PFSK-1 (cell line): ENCODE measurements at regions not wholly inside any gene's neighbourhood (a gene's known extent, or its start where the extent isn't known, plus 50 kb on each side); places are given as distances from the start of the nearest gene placed in this dataset.

Source experiments
- POLR2AphosphoS5 ChIP-seq: IDR thresholded peaks from 2 replicates; pipeline ENCODE4 v1.6.1; 2012; ENCODE audit warnings: low read depth, mild to moderate bottlenecking, control low read depth, low read length, moderate library complexity
- REST ChIP-seq, 2 experiments: IDR thresholded peaks; 2 replicates each; pipeline versions ENCODE4 v1.6.1 to v1.8.0; 2011 to 2012; ENCODE audit warnings: low read depth in 2 of 2, low read length in 2 of 2, control low read depth in 1 of 2, inconsistent platforms in 1 of 2, mild to moderate bottlenecking in 1 of 2, moderate library complexity in 1 of 2; ENCODE audit not compliant: insufficient read depth in 1 of 2
- TAF1 ChIP-seq: IDR thresholded peaks from 2 replicates; pipeline ENCODE4 v1.6.1; 2012; ENCODE audit warnings: low read length, control low read depth, borderline replicate concordance; ENCODE audit not compliant: insufficient read depth

DNA sequence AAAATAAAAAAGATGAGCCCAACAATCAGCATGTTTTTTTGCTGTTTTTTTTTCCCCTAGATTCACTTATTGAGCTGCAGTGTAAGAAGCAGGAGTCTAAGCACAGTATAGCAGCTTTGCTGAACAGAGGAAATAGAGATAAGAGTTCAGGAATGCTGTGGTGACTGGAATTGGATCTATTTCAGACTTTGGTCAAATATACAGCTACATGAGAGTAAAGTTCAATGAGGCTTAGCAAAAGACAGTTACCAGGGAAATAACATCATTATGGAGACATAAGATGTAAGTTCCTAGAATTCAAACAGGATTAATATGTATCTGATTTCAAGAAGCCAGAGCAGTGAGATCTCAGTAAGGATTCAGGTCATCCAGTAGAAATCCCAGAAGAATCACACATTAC, 613.0 kb downstream of the RPS29 start:
- no peak for TF ChIP-seq POLR2AphosphoS5
- TF ChIP-seq TAF1 = no peak
- TF ChIP-seq REST (IDR thresholded peaks at IDR 0.05; ENCODE audit: insufficient read depth in 1 of 2, low read depth in 2 of 2, low read length in 2 of 2) = no peak
